ENCODE measurements at regions not wholly inside any gene's neighbourhood (a gene's known extent, or its start where the extent isn't known, plus 50 kb on each side); places are given as distances from the start of the nearest gene placed in this dataset.

GRCh38 chr2:228878138-228878537 is 392.9 kb downstream of the PID1 start:
- H3K4me3 ChIP-seq (replicated peaks; ENCODE audit: low read depth, low read length), result no peak overlapping the region
- DNase-seq (ENCODE audit: low read depth), result no peak
- TF ChIP-seq, protein P1, sequence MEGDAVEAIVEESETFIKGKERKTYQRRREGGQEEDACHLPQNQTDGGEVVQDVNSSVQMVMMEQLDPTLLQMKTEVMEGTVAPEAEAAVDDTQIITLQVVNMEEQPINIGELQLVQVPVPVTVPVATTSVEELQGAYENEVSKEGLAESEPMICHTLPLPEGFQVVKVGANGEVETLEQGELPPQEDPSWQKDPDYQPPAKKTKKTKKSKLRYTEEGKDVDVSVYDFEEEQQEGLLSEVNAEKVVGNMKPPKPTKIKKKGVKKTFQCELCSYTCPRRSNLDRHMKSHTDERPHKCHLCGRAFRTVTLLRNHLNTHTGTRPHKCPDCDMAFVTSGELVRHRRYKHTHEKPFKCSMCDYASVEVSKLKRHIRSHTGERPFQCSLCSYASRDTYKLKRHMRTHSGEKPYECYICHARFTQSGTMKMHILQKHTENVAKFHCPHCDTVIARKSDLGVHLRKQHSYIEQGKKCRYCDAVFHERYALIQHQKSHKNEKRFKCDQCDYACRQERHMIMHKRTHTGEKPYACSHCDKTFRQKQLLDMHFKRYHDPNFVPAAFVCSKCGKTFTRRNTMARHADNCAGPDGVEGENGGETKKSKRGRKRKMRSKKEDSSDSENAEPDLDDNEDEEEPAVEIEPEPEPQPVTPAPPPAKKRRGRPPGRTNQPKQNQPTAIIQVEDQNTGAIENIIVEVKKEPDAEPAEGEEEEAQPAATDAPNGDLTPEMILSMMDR (IDR thresholded peaks at IDR 0.05; ENCODE audit: low read length, missing control alignments), result no peak

GRCh38 chr2:228876276-228876675 is 394.8 kb downstream of the PID1 start:
- no peak overlapping the region for H3K4me3 ChIP-seq (replicated peaks; ENCODE audit: low read depth, low read length)
- no peak for DNase-seq (ENCODE audit: low read depth)
- TF ChIP-seq, protein P1 (IDR thresholded peaks at IDR 0.05; ENCODE audit: low read length, missing control alignments), result no peak

DNA sequence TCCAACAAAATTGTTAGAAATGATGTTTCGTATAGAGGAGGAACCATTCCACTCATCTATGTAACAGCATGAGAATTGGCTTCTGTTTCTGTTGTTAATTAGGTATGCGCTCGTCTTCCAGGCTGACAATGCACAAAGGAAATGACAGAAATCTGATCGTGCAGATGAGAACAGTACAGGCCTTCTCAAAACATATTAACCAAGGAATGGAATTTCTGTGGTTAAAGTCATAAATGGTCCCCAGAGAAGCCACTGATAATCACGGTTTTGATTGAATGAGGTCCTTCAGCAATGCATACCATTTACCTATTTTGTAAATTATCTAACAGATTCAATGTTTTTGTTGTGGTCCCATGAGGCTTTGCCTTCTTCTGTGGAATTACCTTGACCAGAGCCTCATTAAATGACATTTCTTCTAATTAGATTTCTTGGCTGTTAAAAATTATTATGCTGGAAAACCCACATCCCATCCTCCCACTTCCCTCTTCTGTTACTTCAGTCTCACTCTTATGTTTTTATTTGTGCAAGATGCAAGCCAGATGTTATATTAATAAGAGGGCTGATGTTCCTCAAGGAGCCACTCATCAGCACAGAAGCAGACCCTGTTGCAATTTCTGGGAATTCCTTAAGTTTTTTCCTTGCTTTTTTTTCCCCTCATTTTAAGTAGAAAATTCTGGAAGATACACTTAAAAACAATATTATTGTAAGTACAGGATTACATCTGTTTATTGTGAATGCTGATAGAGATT is 395.8 kb downstream of the PID1 start:
- TF ChIP-seq, protein P1 (IDR thresholded peaks at IDR 0.05; ENCODE audit: low read length, missing control alignments), result no peak
- no peak overlapping the region for H3K4me3 ChIP-seq (replicated peaks; ENCODE audit: low read depth, low read length)
- peak; percentile 25 for DNase-seq (ENCODE audit: low read depth)

DNA sequence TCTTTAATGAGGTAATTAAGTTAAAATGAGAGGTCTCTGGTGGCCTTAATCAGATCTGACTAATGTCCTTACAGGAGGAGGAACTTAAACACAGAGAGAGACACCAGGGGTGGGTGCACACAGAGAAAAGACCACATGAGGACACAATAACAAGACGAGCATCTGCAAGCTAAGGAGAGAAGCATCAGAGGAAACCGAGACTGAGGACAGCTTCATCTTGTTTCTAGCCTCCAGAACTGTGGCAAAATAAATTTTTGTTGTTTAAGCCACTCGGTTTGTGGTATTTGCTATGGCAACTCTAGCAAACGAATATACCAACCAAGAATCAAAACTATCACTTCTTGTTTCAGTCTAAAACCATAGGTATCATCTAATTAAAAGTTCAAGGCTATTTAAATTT is 400.1 kb downstream of the PID1 start:
- no peak overlapping the region for H3K4me3 ChIP-seq (replicated peaks; ENCODE audit: low read depth, low read length)
- no peak for DNase-seq (ENCODE audit: low read depth)
- TF ChIP-seq, protein P1 (IDR thresholded peaks at IDR 0.05; ENCODE audit: low read length, missing control alignments), result no peak

- TF ChIP-seq, protein P1 (IDR thresholded peaks at IDR 0.05; ENCODE audit: low read length, missing control alignments), result no peak
- no peak overlapping the region for H3K4me3 ChIP-seq (replicated peaks; ENCODE audit: low read depth, low read length)
- no peak for DNase-seq (ENCODE audit: low read depth)
These were observed 401.3 kb downstream of the PID1 start for GRCh38 chr2:228869636-228870264.

GRCh38 chr2:228867406-228867805 is 403.7 kb downstream of the PID1 start:
- DNase-seq (ENCODE audit: low read depth), result no peak
- H3K4me3 ChIP-seq (replicated peaks; ENCODE audit: low read depth, low read length), result no peak overlapping the region
- TF ChIP-seq, protein P1 (IDR thresholded peaks at IDR 0.05; ENCODE audit: low read length, missing control alignments), result no peak

Data from fibroblast of pulmonary artery (primary cell).